Gastrocnemius medialis (tissue), 4 donors: ENCODE measurements at regions not wholly inside any gene's neighbourhood (a gene's known extent, or its start where the extent isn't known, plus 50 kb on each side); places are given as distances from the start of the nearest gene placed in this dataset.

ENCODE experiments used
- POLR2A ChIP-seq, 2 donors: fragments of 450-650 bp; IDR thresholded peaks; one replicate each; pipeline ENCODE4 v1.6.1; 2017; ENCODE audit warnings: antibody characterized with exemption in 2 of 2, mild to moderate bottlenecking in 2 of 2, moderate library complexity in 2 of 2
- TF ChIP-seq, protein P1 (sequence below), 5 experiments: fragments of 450-650 bp in 3 of 5; fragments of 200-600 bp in 2 of 5; sonication (generic) in 2 of 5; IDR thresholded peaks in 4 of 5; conservative IDR thresholded peaks in 1 of 5; 1 replicate in 4 of 5; 2 replicates in 1 of 5; pipeline ENCODE4 v1.5.1; 2016 to 2019; ENCODE audit warnings: antibody characterized with exemption in 5 of 5, mild to moderate bottlenecking in 3 of 5, moderate library complexity in 3 of 5

DNA sequence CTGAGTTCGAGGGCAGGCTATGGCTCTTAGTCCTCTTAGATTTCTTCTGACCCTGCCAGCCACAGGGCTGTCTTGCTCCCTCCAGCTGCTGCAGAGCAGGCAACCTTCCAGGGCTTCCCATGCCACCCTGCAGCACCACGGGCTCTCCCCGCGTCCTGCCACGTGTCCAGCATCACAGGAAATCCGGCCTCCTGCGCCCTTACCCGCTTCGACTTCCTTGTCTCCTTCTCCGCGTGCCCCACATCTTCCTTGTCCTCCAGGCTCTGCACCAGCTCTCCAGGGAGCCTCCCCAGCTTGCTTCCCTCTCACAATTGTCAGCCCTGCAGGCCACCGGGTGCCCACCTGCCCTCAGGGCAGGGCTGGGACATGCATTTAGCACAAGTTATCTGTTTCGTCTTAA lies 253.5 kb downstream of the DCDC2C start:
- TF ChIP-seq, protein P1, sequence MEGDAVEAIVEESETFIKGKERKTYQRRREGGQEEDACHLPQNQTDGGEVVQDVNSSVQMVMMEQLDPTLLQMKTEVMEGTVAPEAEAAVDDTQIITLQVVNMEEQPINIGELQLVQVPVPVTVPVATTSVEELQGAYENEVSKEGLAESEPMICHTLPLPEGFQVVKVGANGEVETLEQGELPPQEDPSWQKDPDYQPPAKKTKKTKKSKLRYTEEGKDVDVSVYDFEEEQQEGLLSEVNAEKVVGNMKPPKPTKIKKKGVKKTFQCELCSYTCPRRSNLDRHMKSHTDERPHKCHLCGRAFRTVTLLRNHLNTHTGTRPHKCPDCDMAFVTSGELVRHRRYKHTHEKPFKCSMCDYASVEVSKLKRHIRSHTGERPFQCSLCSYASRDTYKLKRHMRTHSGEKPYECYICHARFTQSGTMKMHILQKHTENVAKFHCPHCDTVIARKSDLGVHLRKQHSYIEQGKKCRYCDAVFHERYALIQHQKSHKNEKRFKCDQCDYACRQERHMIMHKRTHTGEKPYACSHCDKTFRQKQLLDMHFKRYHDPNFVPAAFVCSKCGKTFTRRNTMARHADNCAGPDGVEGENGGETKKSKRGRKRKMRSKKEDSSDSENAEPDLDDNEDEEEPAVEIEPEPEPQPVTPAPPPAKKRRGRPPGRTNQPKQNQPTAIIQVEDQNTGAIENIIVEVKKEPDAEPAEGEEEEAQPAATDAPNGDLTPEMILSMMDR (IDR thresholded peaks at IDR 0.05 in 4 of 5, conservative IDR thresholded peaks at IDR 0.05 in 1 of 5), result no peak
- no peak for TF ChIP-seq POLR2A (IDR thresholded peaks at IDR 0.05)
